ENCODE measurements at regions not wholly inside any gene's neighbourhood (a gene's known extent, or its start where the extent isn't known, plus 50 kb on each side); places are given as distances from the start of the nearest gene placed in this dataset.

DNA sequence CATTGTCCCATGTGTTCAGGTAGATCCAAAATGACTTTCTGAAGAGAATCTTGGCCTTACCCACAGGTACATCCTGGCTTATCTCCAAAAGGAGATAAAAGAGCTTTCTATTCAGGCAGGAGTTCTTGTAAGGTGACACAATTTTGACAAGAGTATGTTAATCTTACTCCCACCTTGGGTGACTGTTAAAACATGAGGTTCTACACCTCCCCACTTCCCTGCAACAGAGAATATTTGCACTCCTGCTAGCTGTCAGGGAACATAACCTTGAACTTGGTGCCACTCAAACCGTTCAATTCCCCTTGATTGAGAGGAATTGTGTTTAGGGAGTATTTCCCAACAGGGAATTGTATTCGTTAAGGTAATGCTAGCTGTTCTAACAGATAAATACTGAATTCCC lies 372.5 kb upstream of the KLHL29 start:
- no peak overlapping the region for H3K4me3 ChIP-seq (ENCODE audit: low read length)
- no peak overlapping the region for H3K27ac ChIP-seq (ENCODE audit: low read length)
- H3K4me2 ChIP-seq (ENCODE audit: low read length) = no peak overlapping the region
- no peak overlapping the region for H2AFZ ChIP-seq (ENCODE audit: low read depth, low read length)
- H4K20me1 ChIP-seq (ENCODE audit: insufficient read depth, low read length) = no peaks in the 10 kb centered on the region
- H3K4me1 ChIP-seq (ENCODE audit: low read length) = no peaks in the 10 kb centered on the region
- H3K36me3 ChIP-seq (replicated peaks; ENCODE audit: low read depth, low read length) = no peaks in the 10 kb centered on the region
- no peaks in the 10 kb centered on the region for H3K79me2 ChIP-seq (ENCODE audit: low read length)
- H3K9me3 ChIP-seq (ENCODE audit: insufficient read depth, low read length) = no peaks in the 10 kb centered on the region
- H3K27me3 ChIP-seq (ENCODE audit: low read depth, low read length) = no peaks in the 10 kb centered on the region
- TF ChIP-seq EZH2phosphoT487 (IDR thresholded peaks at IDR 0.05; ENCODE audit: low read depth) (no peak), CTCF (IDR thresholded peaks at IDR 0.05; ENCODE audit: low read depth, low read length) (no peak)
- H3K9ac ChIP-seq (ENCODE audit: low read length) = no peak overlapping the region

- Histone ChIP-seq H3K27ac (ENCODE audit: low read length) (no peak overlapping the region), H3K4me3 (ENCODE audit: low read length) (no peak overlapping the region), H3K9ac (ENCODE audit: low read length) (no peak overlapping the region), H3K79me2 (ENCODE audit: low read length) (no peaks in the 10 kb centered on the region), H3K4me1 (ENCODE audit: low read length) (no peaks in the 10 kb centered on the region), H3K27me3 (ENCODE audit: low read depth, low read length) (no peaks in the 10 kb centered on the region), H2AFZ (ENCODE audit: low read depth, low read length) (no peak overlapping the region), H3K36me3 (replicated peaks; ENCODE audit: low read depth, low read length) (no peaks in the 10 kb centered on the region), H3K9me3 (ENCODE audit: insufficient read depth, low read length) (no peaks in the 10 kb centered on the region), H3K4me2 (ENCODE audit: low read length) (no peak overlapping the region), H4K20me1 (ENCODE audit: insufficient read depth, low read length) (no peaks in the 10 kb centered on the region)
- no peak for TF ChIP-seq CTCF (IDR thresholded peaks at IDR 0.05; ENCODE audit: low read depth, low read length)
- no peak for TF ChIP-seq EZH2phosphoT487 (IDR thresholded peaks at IDR 0.05; ENCODE audit: low read depth)
Measured at GRCh38 chr2:23015651-23016200, 369.3 kb upstream of the KLHL29 start.

- TF ChIP-seq EZH2phosphoT487 (IDR thresholded peaks at IDR 0.05; ENCODE audit: low read depth) (no peak), CTCF (IDR thresholded peaks at IDR 0.05; ENCODE audit: low read depth, low read length) (no peak)
- Histone ChIP-seq H3K27me3 (ENCODE audit: low read depth, low read length) (no peaks in the 10 kb centered on the region), H3K9me3 (ENCODE audit: insufficient read depth, low read length) (no peaks in the 10 kb centered on the region), H4K20me1 (ENCODE audit: insufficient read depth, low read length) (no peaks in the 10 kb centered on the region), H3K9ac (ENCODE audit: low read length) (no peak overlapping the region), H3K36me3 (replicated peaks; ENCODE audit: low read depth, low read length) (no peaks in the 10 kb centered on the region), H3K79me2 (ENCODE audit: low read length) (no peaks in the 10 kb centered on the region), H3K4me2 (ENCODE audit: low read length) (no peak overlapping the region), H3K4me3 (ENCODE audit: low read length) (no peak overlapping the region), H2AFZ (ENCODE audit: low read depth, low read length) (no peak overlapping the region), H3K27ac (ENCODE audit: low read length) (no peak overlapping the region), H3K4me1 (ENCODE audit: low read length) (no peaks in the 10 kb centered on the region)
Measured at GRCh38 chr2:23019476-23019875, 365.5 kb upstream of the KLHL29 start.

DNA sequence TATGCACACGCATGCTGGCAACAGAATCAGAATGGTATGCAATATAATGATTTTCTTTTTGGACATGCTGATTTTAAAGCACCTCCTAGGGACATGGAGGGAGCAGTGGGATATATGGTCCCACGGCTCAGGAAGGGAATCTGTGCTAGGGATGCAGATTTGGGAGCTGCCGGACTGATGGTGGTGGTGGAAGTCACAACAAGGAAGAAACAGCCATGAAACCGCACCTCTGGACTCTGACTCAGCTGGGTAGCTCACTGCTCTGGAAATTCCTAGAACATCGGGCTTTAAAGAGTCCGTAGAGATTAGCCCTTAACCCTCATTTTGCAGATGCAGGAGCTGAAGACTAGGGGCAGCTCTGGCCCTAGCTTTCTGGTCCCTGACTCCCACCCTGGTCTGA lies 364.3 kb upstream of the KLHL29 start:
- Histone ChIP-seq H3K4me2 (ENCODE audit: low read length) (no peak overlapping the region), H3K79me2 (ENCODE audit: low read length) (no peaks in the 10 kb centered on the region), H3K4me3 (ENCODE audit: low read length) (no peak overlapping the region), H2AFZ (ENCODE audit: low read depth, low read length) (no peak overlapping the region), H3K27ac (ENCODE audit: low read length) (no peak overlapping the region), H4K20me1 (ENCODE audit: insufficient read depth, low read length) (no peaks in the 10 kb centered on the region), H3K9me3 (ENCODE audit: insufficient read depth, low read length) (no peaks in the 10 kb centered on the region), H3K36me3 (replicated peaks; ENCODE audit: low read depth, low read length) (no peaks in the 10 kb centered on the region), H3K27me3 (ENCODE audit: low read depth, low read length) (no peaks in the 10 kb centered on the region), H3K4me1 (ENCODE audit: low read length) (no peaks in the 10 kb centered on the region), H3K9ac (ENCODE audit: low read length) (no peak overlapping the region)
- TF ChIP-seq CTCF (IDR thresholded peaks at IDR 0.05; ENCODE audit: low read depth, low read length) = no peak
- no peak for TF ChIP-seq EZH2phosphoT487 (IDR thresholded peaks at IDR 0.05; ENCODE audit: low read depth)
